ENCODE measurements at regions not wholly inside any gene's neighbourhood (a gene's known extent, or its start where the extent isn't known, plus 50 kb on each side); places are given as distances from the start of the nearest gene placed in this dataset.

DNA sequence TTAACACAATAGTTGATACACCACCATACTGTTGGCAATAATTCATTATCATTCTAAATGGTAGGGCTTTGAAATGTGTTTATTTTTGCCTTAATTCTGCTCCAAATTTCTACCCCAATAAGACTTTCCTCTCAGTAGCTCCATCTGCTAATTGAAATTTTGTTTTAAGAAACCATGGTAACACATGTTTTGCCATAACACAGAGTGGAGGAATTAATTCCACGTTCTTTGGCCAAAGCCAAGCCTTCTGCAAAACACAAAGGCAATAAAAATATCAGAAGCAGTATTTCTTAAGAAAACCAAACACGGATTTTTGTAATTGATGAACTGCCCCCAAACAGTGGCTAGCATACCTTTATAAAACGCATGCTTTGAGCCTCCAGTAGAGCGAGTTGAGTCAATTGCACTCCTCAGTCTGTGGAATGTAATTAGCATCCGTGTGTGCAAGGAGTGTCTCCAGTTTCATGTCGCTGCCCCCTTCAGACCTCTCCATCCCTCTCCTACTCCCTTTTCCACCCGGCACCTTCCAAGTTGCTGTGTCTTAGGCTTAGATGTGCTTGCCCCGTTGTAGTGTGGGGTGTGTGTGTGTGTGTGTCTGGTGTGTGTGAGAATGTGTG is 58.2 kb upstream of the CKS2 start:
- no peak for TF ChIP-seq RAD21 (conservative IDR thresholded peaks at IDR 0.05)
- TF ChIP-seq, protein P1, sequence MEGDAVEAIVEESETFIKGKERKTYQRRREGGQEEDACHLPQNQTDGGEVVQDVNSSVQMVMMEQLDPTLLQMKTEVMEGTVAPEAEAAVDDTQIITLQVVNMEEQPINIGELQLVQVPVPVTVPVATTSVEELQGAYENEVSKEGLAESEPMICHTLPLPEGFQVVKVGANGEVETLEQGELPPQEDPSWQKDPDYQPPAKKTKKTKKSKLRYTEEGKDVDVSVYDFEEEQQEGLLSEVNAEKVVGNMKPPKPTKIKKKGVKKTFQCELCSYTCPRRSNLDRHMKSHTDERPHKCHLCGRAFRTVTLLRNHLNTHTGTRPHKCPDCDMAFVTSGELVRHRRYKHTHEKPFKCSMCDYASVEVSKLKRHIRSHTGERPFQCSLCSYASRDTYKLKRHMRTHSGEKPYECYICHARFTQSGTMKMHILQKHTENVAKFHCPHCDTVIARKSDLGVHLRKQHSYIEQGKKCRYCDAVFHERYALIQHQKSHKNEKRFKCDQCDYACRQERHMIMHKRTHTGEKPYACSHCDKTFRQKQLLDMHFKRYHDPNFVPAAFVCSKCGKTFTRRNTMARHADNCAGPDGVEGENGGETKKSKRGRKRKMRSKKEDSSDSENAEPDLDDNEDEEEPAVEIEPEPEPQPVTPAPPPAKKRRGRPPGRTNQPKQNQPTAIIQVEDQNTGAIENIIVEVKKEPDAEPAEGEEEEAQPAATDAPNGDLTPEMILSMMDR (IDR thresholded peaks at IDR 0.05; ENCODE audit: poor library complexity, severe bottlenecking) = no peak
- no peak for TF ChIP-seq SMC3 (conservative IDR thresholded peaks at IDR 0.05; ENCODE audit: poor library complexity)
- TF ChIP-seq POLR2AphosphoS5 (IDR thresholded peaks at IDR 0.05) = no peak
- no peak for TF ChIP-seq EZH2 (IDR thresholded peaks at IDR 0.05; ENCODE audit: borderline replicate concordance, insufficient read depth, low read length, poor library complexity, severe bottlenecking)
- TF ChIP-seq TAF1 (IDR thresholded peaks at IDR 0.05; ENCODE audit: low read depth) = no peak
- TF ChIP-seq, protein P2, sequence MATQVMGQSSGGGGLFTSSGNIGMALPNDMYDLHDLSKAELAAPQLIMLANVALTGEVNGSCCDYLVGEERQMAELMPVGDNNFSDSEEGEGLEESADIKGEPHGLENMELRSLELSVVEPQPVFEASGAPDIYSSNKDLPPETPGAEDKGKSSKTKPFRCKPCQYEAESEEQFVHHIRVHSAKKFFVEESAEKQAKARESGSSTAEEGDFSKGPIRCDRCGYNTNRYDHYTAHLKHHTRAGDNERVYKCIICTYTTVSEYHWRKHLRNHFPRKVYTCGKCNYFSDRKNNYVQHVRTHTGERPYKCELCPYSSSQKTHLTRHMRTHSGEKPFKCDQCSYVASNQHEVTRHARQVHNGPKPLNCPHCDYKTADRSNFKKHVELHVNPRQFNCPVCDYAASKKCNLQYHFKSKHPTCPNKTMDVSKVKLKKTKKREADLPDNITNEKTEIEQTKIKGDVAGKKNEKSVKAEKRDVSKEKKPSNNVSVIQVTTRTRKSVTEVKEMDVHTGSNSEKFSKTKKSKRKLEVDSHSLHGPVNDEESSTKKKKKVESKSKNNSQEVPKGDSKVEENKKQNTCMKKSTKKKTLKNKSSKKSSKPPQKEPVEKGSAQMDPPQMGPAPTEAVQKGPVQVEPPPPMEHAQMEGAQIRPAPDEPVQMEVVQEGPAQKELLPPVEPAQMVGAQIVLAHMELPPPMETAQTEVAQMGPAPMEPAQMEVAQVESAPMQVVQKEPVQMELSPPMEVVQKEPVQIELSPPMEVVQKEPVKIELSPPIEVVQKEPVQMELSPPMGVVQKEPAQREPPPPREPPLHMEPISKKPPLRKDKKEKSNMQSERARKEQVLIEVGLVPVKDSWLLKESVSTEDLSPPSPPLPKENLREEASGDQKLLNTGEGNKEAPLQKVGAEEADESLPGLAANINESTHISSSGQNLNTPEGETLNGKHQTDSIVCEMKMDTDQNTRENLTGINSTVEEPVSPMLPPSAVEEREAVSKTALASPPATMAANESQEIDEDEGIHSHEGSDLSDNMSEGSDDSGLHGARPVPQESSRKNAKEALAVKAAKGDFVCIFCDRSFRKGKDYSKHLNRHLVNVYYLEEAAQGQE (IDR thresholded peaks at IDR 0.05; ENCODE audit: borderline replicate concordance) = no peak
- no peak for TF ChIP-seq MXI1 (conservative IDR thresholded peaks at IDR 0.05; ENCODE audit: poor library complexity, severe bottlenecking)
- TF ChIP-seq EP300 (conservative IDR thresholded peaks at IDR 0.05; ENCODE audit: poor library complexity, severe bottlenecking) = no peak

Measured in neural cell (in vitro differentiated cells).